Stimulated activated CD8-positive, alpha-beta memory T cell treated with anti-CD3 and anti-CD28 coated beads, Interleukin-12 subunit alpha, Interleukin-12 subunit beta, amount 100 ng/mL, for 24 hours (primary cell): ENCODE measurements at regions not wholly inside any gene's neighbourhood (a gene's known extent, or its start where the extent isn't known, plus 50 kb on each side); places are given as distances from the start of the nearest gene placed in this dataset.

Experiments used
- DNase-seq: peaks from one replicate; pipeline ENCODE4 v3.0.0-alpha.2; 2020; ENCODE audit errors: extremely low read depth

DNA sequence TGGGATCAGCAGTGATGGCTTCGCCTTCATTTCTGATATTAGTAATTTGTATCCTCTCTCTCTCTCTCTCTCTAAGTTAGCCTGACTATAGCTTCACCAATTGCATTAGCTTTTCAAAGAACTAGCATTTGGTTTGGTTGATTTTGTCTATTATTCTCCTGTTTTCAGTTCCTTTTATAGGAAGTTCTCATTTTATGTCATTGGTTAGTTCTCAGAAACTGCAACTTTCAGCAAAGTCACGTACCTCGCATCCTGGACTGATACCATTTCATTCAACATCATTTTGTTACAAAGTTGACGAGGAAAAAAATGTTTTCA is 450.8 kb downstream of the EIPR1 start:
- DNase-seq = no peak

GRCh38 chr2:2926009-2926857 is 451.4 kb downstream of the EIPR1 start:
- no peak for DNase-seq

DNA sequence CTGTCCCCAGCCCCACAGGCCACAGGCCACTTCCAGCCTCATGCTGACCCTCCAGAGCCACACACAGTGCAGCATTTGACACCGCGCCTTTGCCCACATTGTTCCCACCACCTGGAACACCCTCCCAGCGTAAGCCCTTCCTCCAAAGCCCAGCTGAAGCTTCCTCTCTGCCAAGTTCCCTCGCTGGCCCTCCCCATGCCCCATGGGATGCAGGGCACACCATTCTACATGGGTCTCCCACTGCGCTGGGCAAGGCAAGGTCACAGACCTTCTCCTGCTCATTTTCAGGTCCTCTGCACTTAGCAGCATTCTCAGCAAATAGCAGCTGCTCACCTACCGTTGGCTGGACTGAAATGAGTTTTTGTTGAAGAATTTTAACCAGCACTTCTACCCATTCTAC is 455.5 kb downstream of the EIPR1 start:
- no peak for DNase-seq

DNA sequence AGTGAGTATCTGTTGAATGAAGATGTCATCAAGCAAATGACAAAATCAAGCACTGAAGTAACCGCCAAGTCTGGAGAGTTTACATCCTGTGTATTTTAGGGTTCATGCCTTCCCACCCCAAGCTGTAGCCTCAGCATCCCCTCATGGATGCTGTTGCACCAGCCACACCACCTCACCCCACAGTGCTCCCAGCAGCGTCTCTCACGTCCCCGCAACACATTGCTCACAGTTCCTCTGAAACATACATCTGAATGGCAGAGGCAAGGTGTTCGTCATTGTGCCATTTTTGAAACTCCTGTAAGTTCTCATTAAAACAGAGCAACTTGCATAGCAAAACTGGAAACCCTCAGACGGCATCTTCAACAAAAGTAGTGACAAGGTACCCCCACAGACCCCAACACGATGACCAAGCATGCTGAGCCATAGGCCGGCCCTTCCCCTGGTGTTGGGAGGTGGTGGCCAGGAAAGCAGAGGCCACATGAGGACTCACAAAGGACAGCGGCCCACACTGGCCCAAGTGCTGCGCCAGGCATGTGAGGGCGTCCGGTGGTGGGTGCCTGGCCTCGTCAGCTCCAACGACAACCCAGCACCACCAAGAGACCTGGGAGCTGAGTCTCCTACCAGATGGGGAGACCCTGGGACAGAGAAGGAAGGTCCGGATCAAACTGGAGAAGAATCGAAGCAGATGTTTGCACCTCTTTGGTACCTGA is 456.5 kb downstream of the EIPR1 start:
- no peak for DNase-seq

- DNase-seq = no peak
These were observed 457.8 kb downstream of the EIPR1 start for GRCh38 chr2:2919574-2920365.

DNA sequence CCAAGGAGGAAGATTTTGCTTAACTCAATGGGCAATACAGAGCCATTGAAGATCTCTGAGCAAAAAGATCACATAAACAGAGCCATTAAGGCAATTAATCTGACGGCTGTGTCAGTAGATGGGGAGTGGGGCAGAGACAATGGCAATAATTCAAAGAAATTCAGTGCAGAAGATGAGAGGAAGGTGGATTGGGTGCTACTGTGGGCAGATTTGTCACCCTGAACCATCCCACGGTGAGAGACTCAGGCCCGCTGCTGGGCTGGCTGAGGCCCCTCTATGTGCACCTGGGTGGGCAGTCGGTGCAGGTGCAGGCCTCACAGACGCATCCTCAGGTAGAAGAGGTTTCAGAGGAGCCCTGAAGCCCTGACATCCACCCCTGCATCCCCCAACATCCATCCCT is 458.6 kb downstream of the EIPR1 start:
- no peak for DNase-seq

- DNase-seq = no peak
These were observed 461.0 kb downstream of the EIPR1 start for GRCh38 chr2:2916621-2917020.

DNA sequence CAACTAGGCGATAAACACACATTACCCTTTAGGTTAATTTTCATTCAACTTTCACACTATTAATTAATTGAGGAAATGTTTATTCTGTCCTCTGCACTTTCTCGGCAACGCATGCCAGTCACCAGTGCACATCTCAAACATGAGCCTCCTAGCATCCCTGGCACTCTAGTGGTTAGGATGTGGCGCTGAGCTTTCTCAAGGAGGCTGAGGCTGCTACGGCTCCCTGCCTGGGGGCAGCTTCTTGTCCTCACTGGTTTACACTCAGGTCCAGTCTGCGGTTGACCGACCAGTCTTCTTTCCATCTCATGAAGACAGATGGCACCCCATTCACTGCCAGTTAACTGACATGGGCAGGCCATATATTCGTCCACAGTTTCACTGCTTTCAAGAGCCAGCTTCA is 463.4 kb downstream of the EIPR1 start:
- DNase-seq = no peak

DNA sequence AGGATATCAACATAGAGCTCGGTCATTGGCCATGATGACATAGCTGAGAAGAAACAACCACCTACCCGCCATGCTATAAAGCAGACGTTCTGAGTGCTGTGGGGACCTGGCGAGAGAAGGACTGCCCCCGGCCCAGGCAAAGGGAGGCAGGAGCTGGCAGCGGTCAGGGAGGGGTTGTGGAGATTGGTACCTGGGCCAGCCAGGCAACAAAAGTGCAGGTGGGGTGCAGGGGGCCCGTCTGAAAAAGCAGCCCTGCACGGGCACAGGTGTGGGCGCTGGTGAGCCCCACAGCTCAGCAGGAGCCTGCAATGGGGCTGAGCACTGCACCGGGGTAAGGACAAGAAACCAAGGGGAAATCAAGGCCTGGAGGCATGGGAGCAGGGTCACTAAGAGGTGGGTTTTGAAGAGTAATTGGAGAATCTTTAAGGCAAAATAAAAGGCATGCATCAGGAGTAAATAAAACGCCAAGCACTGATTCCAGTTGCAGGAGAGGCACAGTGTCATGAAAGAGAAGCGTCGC is 464.0 kb downstream of the EIPR1 start:
- DNase-seq = no peak

DNA sequence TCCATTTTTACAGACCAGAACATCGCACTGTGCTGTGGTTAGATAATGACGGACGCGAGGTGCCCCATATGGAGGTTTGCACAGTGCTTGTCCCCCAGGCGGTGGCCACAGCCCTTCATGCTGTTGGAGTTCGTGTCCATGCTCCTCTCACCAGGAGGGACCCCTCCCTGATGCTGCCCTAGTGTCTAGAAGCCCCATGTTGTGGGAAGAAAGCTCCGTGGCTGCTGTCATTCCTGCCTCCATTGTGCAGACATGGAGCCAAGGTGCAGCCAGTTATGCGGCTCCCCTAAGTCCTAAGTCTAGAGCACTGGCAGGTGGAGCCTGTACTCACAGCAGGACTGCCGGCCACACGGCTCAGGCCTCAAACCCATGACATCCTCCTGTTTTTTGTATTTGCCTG is 464.9 kb downstream of the EIPR1 start:
- DNase-seq = no peak

GRCh38 chr2:2912293-2912692 is 465.3 kb downstream of the EIPR1 start:
- no peak for DNase-seq

GRCh38 chr2:2910259-2910658 is 467.4 kb downstream of the EIPR1 start:
- no peak for DNase-seq

DNA sequence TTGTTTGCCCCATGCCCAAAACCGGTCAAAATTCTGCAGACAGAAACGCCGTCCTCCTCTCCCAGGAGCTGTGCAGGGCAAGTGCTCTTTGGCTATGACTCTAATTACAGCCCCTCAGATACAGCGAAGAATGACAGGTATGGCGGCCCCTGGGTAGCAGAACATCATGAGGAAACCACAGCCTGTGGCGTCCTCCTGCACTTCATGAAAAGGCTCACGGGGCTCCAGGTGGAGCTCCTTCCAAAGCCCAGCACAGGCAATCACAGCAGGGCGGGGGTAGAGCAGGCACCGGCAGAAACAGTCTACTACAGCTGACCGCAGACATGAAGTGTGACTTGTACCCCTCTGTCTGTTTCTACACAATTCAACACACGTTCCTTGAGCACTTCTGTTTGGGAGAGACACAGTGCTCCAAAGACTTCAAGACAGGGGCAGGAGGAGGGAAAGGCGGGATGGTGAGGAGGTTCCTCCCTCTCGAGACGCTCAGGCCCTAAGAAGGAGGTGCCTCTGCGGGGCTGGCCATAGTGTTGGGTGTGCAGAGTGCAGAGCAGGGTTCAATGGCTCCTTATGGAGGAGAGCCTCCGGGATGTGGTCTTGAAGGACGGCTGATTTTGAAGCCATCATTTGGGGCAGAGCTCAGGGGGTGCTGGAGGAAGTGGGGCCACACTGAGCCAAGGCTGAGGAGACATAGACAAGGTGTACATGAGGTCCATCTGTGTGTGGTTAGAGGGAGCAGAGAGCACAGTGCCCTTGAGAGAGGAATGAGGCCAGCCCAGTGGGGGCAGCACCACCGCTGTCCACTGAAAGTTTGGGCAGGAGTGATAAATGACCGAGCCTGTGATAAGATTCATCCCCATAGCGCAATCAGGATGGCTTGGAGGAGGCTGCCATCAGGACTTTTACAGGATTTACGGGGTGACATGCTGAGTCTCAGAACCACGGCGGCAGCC is 468.3 kb downstream of the EIPR1 start:
- no peak for DNase-seq

DNA sequence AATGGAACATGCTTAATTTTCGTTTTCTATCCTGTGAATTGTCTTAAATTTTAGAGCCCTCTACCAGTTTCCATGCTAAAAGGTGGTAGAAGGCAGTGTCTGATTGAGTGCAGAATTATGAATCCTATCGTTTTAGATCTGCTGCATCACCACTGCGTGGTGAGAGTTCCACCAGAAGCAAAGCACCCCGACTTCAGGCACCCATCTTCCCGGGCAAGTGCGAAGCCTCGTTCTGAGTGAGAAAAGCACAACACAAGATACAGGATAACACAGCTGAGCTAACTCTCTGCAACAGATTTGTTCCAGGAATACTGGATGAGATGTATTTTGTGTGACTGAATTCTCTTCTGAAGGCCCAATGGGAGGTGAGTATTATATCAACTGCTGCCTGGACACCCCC is 471.5 kb downstream of the EIPR1 start:
- DNase-seq = no peak

DNA sequence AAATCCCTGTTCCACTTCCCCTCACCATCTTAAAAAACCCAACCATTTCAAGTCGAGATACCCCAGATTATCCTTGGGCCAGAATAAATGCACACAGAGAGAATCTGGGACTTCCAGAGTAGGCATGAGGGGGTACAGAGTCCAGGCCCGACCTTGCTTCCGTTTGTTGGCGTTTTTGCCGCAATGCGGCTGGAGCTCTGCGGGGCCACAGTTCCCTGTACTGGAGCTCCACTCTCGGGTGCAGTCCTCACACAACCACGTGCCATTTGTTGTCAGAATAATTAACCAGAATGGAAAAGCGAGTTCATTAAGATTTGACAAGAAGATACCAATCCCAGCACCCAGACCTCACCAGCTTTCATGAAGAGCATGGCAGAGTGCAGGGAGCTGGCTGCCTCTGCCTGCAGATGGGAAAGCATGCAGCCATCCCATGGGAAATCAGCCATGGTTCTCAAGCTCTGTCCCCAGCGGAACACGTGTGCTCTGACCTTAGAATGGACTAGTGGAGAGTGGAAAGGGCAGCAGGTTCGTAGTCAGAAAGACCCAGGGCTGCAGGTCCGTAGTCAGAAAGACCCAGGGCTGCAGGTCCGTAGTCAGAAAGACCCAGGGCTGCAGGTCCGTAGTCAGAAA is 472.8 kb downstream of the EIPR1 start:
- no peak for DNase-seq

DNA sequence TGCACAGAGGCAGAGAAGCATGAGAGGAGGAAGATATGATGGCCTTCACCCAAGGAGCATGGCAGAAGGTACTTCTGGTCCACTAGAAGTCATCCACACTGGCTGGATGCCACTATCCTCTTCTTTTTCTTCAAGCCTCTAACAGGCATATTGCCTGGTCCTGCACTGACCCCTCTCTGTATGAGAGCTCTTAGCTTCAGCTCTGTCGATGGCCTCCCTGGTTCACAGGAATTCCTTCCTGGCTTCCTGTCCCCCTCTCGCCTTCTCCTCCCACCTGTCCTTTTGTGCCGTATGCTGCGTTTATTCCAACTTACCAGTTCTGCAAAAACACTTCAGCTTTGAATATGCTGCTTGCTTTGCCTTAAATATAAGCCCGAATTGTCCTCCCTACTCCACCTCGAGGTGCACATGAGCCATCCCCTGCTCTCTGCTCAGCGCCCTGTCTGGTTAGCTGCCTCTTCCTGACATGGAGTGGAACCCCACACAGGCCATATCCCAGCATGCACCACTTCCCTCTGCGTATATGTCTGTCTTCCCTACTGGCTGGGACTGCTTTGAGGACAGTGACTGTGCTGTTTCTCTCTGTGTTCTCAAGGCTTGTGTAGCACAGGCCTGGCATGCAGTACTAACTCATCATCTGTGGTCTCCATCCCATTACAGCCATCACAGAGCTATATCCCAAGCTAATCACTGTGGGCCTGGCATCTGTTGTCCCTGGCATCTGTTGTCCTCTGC is 474.9 kb downstream of the EIPR1 start:
- no peak for DNase-seq

GRCh38 chr2:2901384-2902345 is 476.0 kb downstream of the EIPR1 start:
- DNase-seq = no peak

DNA sequence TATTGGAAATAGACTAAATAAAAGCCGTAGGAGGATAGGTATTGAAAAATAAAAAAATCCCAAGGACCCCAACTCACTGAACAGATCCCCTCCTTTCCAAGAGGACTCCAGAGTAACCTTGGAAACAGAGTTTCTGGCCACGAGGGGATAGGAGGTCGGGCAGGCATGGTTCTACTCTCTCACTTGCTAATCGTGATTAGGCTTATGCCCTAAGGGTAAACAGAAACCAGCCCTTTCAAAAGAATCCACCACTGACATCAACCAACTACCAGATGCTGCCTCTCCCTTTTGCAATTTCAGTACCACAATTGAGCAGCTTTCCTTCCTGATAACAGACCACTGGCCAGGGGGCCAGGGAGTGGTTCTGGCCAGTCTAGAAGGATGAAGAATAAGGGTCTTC is 477.8 kb downstream of the EIPR1 start:
- DNase-seq = no peak

GRCh38 chr2:2898744-2899143 is 478.9 kb downstream of the EIPR1 start:
- DNase-seq = no peak
